Activated CD4-positive, alpha-beta T cell treated with anti-CD3 and anti-CD28 coated beads, Interleukin-2, amount 10 ng/mL, durations not matched to agents 7 days and 5 days (primary cell): ENCODE measurements at regions not wholly inside any gene's neighbourhood (a gene's known extent, or its start where the extent isn't known, plus 50 kb on each side); places are given as distances from the start of the nearest gene placed in this dataset.

Experiments used
- CTCF ChIA-PET: fragments of 350-600 bp; sonication (Branson Sonifier 250); formaldehyde crosslinking; loops from one replicate; lab custom pipeline; 2021; ENCODE audit warnings: antibody characterized with exemption; lab: Charles Lee
- POLR2A ChIA-PET: fragments of 350-600 bp; sonication (Branson Sonifier 250); formaldehyde crosslinking; loops from one replicate; lab custom pipeline; 2021; ENCODE audit warnings: antibody characterized with exemption; lab: Charles Lee
- DNase-seq: peaks from one replicate; pipeline ENCODE4 v3.0.0-alpha.2; 2020
- H3K27ac Mint-ChIP-seq: one replicate; pipeline ENCODE4 v1.8.0; 2021; ENCODE audit warnings: mild to moderate bottlenecking, moderate library complexity, mixed read lengths
- H3K27me3 Mint-ChIP-seq: one replicate; pipeline ENCODE4 v1.8.0; 2021; ENCODE audit warnings: mixed read lengths
- H3K36me3 Mint-ChIP-seq: one replicate; pipeline ENCODE4 v1.8.0; 2021; ENCODE audit warnings: low read depth, mixed read lengths
- H3K4me1 Mint-ChIP-seq: one replicate; pipeline ENCODE4 v1.8.0; 2021; ENCODE audit warnings: mixed read lengths
- H3K4me3 Mint-ChIP-seq: one replicate; pipeline ENCODE4 v1.8.0; 2021; ENCODE audit warnings: mild to moderate bottlenecking, moderate library complexity, mixed read lengths
- H3K9me3 Mint-ChIP-seq: one replicate; pipeline ENCODE4 v1.8.0; 2021; ENCODE audit warnings: mixed read lengths

DNA sequence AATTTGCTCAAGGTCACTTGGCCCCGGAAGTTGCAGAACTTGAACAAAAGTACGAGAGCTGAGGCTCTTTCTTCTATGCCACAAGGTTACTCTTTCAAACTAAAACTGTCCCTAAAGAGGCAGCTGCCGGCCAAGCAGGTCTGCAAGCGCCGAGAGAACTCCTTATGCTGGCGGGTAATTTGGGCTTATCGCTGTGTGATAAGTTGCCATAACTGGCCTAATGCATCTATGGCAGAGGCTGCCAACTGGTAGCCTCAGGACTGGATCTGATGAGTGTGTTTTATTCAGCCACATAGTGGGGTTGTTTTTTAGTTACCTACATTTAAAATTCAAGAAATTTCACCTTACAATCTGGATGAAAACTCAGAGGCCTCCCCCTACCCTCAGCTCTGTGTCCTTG, 68.1 kb upstream of the SPOCK1 start:
- no peak for DNase-seq
- POLR2A ChIA-PET: no interaction called here
- H3K4me3 Mint-ChIP-seq: no peak overlapping the region
- H3K27ac Mint-ChIP-seq: no peak overlapping the region
- CTCF ChIA-PET: no interaction called here
- H3K36me3 Mint-ChIP-seq: no peaks in the 10 kb centered on the region
- H3K27me3 Mint-ChIP-seq: peaks cover 5% of the 10 kb centered on the region
- H3K9me3 Mint-ChIP-seq: no peaks in the 10 kb centered on the region
- H3K4me1 Mint-ChIP-seq: no peaks in the 10 kb centered on the region

DNA sequence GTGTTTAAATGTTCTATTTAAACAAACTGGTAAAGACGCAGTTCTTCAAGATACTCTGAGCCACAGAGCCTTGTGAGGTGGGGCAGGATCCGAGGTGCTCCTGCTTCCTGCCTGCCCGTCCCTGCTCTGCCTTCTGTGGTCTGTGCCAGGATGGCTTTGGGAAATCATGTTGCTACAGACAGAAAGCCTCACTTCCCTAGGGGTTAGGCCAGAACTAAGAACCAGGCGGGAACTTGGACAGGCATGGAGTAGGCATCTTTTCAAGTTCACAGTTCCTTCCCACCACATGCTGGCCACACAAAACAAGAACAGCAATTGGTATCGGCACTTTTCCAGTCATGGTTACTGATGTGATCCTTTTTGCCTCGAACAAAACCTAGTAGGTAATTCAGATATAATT, 67.7 kb upstream of the SPOCK1 start:
- Mint-ChIP-seq H3K9me3 (no peaks in the 10 kb centered on the region), H3K4me1 (no peaks in the 10 kb centered on the region), H3K4me3 (no peak overlapping the region), H3K36me3 (no peaks in the 10 kb centered on the region), H3K27ac (no peak overlapping the region), H3K27me3 (peaks cover 5% of the 10 kb centered on the region)
- CTCF ChIA-PET: interaction anchor here (1.3 kb wide), 1 partner anchor 8 kb away, joined by 4 read pairs; no protein-coding TSS in a partner anchor
- DNase-seq: no peak
- POLR2A ChIA-PET: no interaction called here

- Mint-ChIP-seq H3K36me3 (no peaks in the 10 kb centered on the region), H3K9me3 (no peaks in the 10 kb centered on the region), H3K27me3 (peaks cover 5% of the 10 kb centered on the region), H3K27ac (no peak overlapping the region), H3K4me3 (no peak overlapping the region), H3K4me1 (no peaks in the 10 kb centered on the region)
- ChIA-PET POLR2A (no interaction called here), CTCF (interaction anchor here (1.3 kb wide), 1 partner anchor 9 kb away, joined by 4 read pairs; no protein-coding TSS in a partner anchor)
- DNase-seq: no peak
These were observed 67.0 kb upstream of the SPOCK1 start for GRCh38 chr5:137566118-137566541.

GRCh38 chr5:137565450-137565849, 66.3 kb upstream of the SPOCK1 start:
- ChIA-PET POLR2A (no interaction called here), CTCF (interaction anchor here (1.3 kb wide), 1 partner anchor 10 kb away, joined by 4 read pairs; no protein-coding TSS in a partner anchor)
- H3K9me3 Mint-ChIP-seq: no peaks in the 10 kb centered on the region
- no peaks in the 10 kb centered on the region for H3K36me3 Mint-ChIP-seq
- H3K27me3 Mint-ChIP-seq: peaks cover 5% of the 10 kb centered on the region
- no peak for DNase-seq
- no peaks in the 10 kb centered on the region for H3K4me1 Mint-ChIP-seq
- H3K4me3 Mint-ChIP-seq: no peak overlapping the region
- H3K27ac Mint-ChIP-seq: no peak overlapping the region

- POLR2A ChIA-PET: no interaction called here
- H3K27me3 Mint-ChIP-seq: peaks cover 8% of the 10 kb centered on the region
- no peaks in the 10 kb centered on the region for H3K9me3 Mint-ChIP-seq
- no peak overlapping the region for H3K4me3 Mint-ChIP-seq
- H3K36me3 Mint-ChIP-seq: no peaks in the 10 kb centered on the region
- CTCF ChIA-PET: no interaction called here
- DNase-seq: no peak
- H3K27ac Mint-ChIP-seq: no peak overlapping the region
- no peaks in the 10 kb centered on the region for H3K4me1 Mint-ChIP-seq
These were observed 65.4 kb upstream of the SPOCK1 start for GRCh38 chr5:137564398-137564961.

DNA sequence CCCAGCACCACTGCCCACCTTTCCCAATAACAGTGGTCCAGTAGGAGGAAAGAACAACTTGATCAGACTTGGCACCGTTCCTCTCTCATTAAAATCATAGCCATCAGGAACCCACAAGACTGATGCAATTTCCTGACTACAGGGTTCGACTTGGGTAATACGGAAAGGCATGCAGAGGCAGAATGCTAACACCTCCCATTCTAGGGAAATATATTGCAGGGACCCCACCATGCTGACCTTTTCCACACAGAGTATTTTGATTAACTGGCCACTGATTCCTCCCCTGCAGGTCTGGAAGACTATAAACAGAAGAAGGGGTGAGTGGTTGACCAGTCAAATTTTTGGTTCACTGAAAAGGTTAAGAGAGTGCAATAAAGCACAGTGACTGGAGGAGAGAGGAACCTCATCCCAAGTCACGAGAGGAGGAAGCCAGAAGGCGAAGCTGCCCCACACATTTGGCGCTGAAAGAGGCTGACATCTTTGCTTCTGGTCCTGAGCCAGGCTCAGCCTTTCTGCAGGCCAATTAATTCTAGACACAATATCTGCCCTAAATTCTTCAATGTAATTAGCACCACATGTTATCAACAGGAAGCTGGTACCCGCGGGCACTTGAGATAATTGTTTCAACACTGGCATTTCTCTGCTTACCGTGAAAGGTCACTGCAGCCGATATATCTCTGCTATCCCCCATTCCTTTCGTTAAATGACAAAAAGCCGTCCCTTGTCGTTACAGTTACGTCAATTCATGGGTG, 64.7 kb upstream of the SPOCK1 start:
- POLR2A ChIA-PET: no interaction called here
- H3K36me3 Mint-ChIP-seq: no peaks in the 10 kb centered on the region
- peak overlapping the region; percentile 38 for H3K27ac Mint-ChIP-seq
- no peaks in the 10 kb centered on the region for H3K4me1 Mint-ChIP-seq
- peaks cover 11% of the 10 kb centered on the region for H3K27me3 Mint-ChIP-seq
- no peaks in the 10 kb centered on the region for H3K9me3 Mint-ChIP-seq
- DNase-seq: no peak
- H3K4me3 Mint-ChIP-seq: no peak overlapping the region
- CTCF ChIA-PET: no interaction called here

DNA sequence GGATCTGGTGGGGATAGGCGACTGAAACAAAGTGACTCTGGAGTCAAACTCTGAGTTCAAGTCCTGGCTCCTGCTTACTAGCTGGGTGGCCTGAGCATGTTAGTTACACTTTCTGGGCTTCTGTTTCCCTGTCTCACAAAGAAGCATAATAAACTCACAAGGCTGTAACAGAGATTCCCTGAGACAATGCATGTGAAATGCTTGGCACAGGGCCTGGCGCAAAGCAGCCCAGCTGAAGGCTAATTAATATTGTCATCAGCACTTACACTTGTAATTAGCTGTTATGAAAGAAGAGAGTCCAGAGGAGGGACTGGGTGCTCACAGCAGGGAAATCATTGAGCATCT, 64.1 kb upstream of the SPOCK1 start:
- no peaks in the 10 kb centered on the region for H3K36me3 Mint-ChIP-seq
- no peak for DNase-seq
- H3K4me3 Mint-ChIP-seq: no peak overlapping the region
- POLR2A ChIA-PET: no interaction called here
- no peaks in the 10 kb centered on the region for H3K4me1 Mint-ChIP-seq
- CTCF ChIA-PET: no interaction called here
- no peaks in the 10 kb centered on the region for H3K9me3 Mint-ChIP-seq
- H3K27ac Mint-ChIP-seq: peak overlapping the region; percentile 38
- H3K27me3 Mint-ChIP-seq: peaks cover 11% of the 10 kb centered on the region

GRCh38 chr5:137561608-137562007, 62.5 kb upstream of the SPOCK1 start:
- Mint-ChIP-seq H3K27ac (no peak overlapping the region), H3K4me3 (no peak overlapping the region), H3K9me3 (no peaks in the 10 kb centered on the region), H3K36me3 (no peaks in the 10 kb centered on the region), H3K4me1 (no peaks in the 10 kb centered on the region), H3K27me3 (peaks cover 9% of the 10 kb centered on the region)
- POLR2A ChIA-PET: no interaction called here
- no peak for DNase-seq
- CTCF ChIA-PET: no interaction called here

DNA sequence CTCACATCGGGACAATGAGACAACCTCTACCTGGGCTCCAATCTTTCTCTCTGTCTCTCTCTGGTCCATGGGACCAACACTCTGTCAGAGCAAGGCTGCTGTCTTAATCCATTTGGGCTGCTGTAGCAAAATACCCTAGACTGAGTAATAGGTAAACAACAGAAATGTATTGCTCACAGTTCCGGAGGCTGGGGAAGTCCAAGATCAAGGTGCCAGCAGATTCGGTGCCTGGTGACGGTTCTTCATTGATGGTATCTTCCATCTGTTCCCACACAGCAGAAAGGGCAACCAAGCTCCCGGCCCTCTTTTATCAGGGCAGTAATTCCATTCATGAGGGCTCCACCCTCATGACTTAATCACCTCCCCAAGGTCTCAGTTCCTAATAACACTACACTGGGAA, 61.3 kb upstream of the SPOCK1 start:
- H3K4me1 Mint-ChIP-seq: no peaks in the 10 kb centered on the region
- H3K27ac Mint-ChIP-seq: no peak overlapping the region
- POLR2A ChIA-PET: no interaction called here

More for the DNA sequence above, 61.3 kb upstream of the SPOCK1 start:
- H3K36me3 Mint-ChIP-seq: no peaks in the 10 kb centered on the region
- DNase-seq: no peak
- CTCF ChIA-PET: interaction anchor here (0.6 kb wide), 1 partner anchor 83 kb away, joined by 6 read pairs; no protein-coding TSS in a partner anchor
- H3K4me3 Mint-ChIP-seq: no peak overlapping the region
- no peaks in the 10 kb centered on the region for H3K9me3 Mint-ChIP-seq
- peaks cover 10% of the 10 kb centered on the region for H3K27me3 Mint-ChIP-seq
